ENCODE measurements at regions not wholly inside any gene's neighbourhood (a gene's known extent, or its start where the extent isn't known, plus 50 kb on each side); places are given as distances from the start of the nearest gene placed in this dataset.
A peak's percentile ranks its signal among the peaks of the same experiment; 100 is the strongest.

DNA sequence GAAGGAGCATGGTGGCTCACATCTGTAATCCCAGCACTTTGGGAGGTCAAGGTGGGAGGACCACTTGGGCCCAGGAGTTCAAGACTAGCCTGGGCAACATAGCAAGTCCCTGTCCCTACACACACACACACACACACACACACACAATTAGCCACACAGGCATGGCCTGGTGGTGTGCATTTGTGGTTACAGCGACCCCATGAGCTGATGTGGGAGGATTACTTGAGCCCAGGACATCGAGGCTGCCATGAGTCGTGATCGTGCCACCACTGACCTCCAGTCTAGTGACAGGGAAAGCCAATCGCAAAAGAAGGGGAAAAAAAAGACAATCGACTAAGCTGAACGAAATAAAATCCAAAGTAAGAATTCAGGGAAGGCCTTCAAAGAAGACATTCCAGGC is 67.9 kb downstream of the TBX3 start:
- intact Hi-C loops (cut with DNase I, micrococcal nuclease), result no loop called here
- TF ChIP-seq, protein P1, sequence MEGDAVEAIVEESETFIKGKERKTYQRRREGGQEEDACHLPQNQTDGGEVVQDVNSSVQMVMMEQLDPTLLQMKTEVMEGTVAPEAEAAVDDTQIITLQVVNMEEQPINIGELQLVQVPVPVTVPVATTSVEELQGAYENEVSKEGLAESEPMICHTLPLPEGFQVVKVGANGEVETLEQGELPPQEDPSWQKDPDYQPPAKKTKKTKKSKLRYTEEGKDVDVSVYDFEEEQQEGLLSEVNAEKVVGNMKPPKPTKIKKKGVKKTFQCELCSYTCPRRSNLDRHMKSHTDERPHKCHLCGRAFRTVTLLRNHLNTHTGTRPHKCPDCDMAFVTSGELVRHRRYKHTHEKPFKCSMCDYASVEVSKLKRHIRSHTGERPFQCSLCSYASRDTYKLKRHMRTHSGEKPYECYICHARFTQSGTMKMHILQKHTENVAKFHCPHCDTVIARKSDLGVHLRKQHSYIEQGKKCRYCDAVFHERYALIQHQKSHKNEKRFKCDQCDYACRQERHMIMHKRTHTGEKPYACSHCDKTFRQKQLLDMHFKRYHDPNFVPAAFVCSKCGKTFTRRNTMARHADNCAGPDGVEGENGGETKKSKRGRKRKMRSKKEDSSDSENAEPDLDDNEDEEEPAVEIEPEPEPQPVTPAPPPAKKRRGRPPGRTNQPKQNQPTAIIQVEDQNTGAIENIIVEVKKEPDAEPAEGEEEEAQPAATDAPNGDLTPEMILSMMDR (IDR thresholded peaks at IDR 0.05), result no peak
- DNase-seq (no peak), ATAC-seq (no peak)
- Histone ChIP-seq H3K36me3 (ENCODE audit: low read depth) (no peaks in the 10 kb centered on the region), H3K9me3 (no peaks in the 10 kb centered on the region), H3K4me3 (no peak overlapping the region), H3K4me1 (ENCODE audit: low read depth) (no peaks in the 10 kb centered on the region)

DNA sequence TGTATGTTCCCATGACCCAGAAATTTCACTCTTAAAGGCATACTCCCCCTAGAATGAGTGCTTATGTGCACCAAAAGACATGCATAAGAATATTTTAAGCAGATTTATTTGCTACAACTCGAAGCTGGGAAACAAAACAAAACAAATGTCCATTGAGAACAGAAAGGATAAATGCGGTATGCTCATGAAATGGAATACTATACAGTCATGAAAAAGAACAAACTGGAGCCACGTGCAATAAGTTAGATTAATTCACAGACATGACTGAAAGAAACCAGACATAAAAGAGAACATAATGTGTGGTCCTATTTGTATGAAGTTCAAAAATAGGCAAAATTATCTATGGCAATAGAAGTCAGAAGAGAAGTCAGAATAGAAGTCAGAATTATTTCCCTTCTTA is 69.9 kb downstream of the TBX3 start:
- ATAC-seq, result no peak
- intact Hi-C loops (cut with DNase I, micrococcal nuclease), result no loop called here
- Histone ChIP-seq H3K36me3 (ENCODE audit: low read depth) (no peaks in the 10 kb centered on the region), H3K4me1 (ENCODE audit: low read depth) (no peaks in the 10 kb centered on the region), H3K4me3 (no peak overlapping the region), H3K9me3 (no peaks in the 10 kb centered on the region)
- TF ChIP-seq, protein P1 (IDR thresholded peaks at IDR 0.05), result no peak
- no peak for DNase-seq

DNA sequence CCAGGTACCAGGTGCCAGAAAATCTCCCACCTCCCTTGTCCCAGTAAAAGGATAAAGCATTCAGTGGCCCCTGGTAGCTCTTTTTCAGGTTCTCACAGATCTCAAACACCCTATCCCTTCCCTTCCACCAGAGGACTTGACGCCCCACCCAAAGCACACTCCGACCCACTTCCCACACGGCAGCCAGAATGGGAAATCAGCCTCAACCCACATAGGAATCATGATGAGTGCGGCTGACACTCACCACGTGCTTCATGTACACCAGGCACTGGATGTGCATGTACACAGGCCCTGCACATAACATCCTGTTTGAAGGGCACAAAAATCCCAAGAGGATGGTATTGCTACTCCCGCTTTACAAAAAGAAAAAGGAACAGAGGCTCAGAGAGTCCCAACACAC is 71.9 kb downstream of the TBX3 start:
- intact Hi-C loops (cut with DNase I, micrococcal nuclease), result no loop called here
- TF ChIP-seq, protein P1 (IDR thresholded peaks at IDR 0.05), result no peak
- ATAC-seq, result no peak
- Histone ChIP-seq H3K36me3 (ENCODE audit: low read depth) (no peaks in the 10 kb centered on the region), H3K4me1 (ENCODE audit: low read depth) (no peaks in the 10 kb centered on the region), H3K4me3 (no peak overlapping the region), H3K9me3 (no peaks in the 10 kb centered on the region)
- DNase-seq, result no peak

DNA sequence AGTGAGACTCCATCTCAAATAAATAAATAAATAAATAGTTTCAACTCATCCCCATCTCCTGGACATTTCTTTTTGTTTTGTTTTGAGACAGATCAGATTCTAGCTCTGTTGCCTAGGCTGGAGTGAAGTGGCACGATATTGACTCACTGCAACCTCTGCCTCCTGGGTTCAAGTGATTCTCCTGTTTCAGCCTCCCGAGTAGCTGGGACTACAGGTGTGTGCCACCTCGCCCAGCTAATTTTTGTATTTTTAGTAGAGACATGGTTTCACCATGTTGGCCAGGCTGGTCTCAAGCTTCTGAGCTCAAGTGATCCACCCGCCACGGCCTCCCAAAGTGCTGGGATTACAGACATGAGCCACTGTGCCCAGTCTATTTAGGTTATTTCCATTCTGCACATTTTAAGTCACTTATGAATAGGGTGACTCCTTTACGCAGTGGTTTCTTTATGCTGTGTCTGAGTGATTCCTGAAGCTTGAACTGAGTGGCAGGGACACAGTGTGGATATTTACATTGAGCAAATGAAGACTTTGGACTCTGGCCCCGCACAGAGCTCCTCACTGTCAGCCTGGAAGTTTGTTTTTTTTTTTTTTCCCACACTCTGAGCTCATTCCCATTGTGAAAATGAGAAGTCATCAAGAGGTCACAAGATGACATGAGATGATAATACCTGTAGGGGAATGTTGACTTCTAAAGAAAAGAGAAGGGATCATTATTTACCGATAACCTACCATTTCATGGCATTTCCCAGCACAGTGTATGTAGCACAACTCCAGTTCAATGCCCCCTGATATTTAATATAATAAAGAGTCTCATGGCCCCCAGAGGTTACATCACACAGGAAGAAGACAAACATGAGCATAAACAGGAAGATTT is 72.6 kb downstream of the TBX3 start:
- no peaks in the 10 kb centered on the region for H3K9me3 ChIP-seq
- H3K4me3 ChIP-seq, result no peak overlapping the region
- no peaks in the 10 kb centered on the region for H3K4me1 ChIP-seq (ENCODE audit: low read depth)
- DNase-seq, result peak in 2 of 3 donors; percentile 23 to 63
- TF ChIP-seq, protein P1 (IDR thresholded peaks at IDR 0.05), result no peak
- H3K36me3 ChIP-seq (ENCODE audit: low read depth), result no peaks in the 10 kb centered on the region
- peak; percentile 95 for ATAC-seq
- intact Hi-C loops (cut with DNase I, micrococcal nuclease), result no loop called here

DNA sequence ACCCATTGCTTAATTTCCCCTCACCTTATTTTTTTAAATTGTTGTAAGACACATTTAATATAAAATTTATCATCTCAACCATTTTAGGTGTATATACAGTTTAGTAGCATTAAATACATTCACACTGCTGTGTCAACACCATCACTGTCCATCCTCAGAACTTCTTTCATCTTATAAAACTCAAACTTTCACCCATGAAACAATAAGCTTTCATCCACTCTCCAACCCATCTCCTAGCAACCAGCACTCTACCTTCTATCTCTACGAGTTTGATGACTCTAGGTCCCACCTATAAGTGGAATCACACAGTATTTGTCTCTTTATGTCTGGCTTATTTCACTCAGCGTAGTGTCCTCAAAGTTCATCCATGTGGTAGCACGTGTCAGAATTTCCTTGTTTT is 75.5 kb downstream of the TBX3 start:
- intact Hi-C loops (cut with DNase I, micrococcal nuclease), result no loop called here
- Histone ChIP-seq H3K4me1 (ENCODE audit: low read depth) (no peaks in the 10 kb centered on the region), H3K9me3 (no peaks in the 10 kb centered on the region), H3K4me3 (no peak overlapping the region), H3K36me3 (ENCODE audit: low read depth) (no peaks in the 10 kb centered on the region)
- DNase-seq, result no peak
- TF ChIP-seq, protein P1 (IDR thresholded peaks at IDR 0.05), result no peak
- no peak for ATAC-seq
